Muscle layer of colon (tissue), 2 donors: ENCODE measurements at regions not wholly inside any gene's neighbourhood (a gene's known extent, or its start where the extent isn't known, plus 50 kb on each side); places are given as distances from the start of the nearest gene placed in this dataset.
A peak's percentile ranks its signal among the peaks of the same experiment; 100 is the strongest.

ENCODE experiments used
- H3K27ac ChIP-seq: one replicate; pipeline ENCODE4 v1.7.0; 2013; ENCODE audit warnings: low read depth, mild to moderate bottlenecking, low read length, moderate library complexity
- H3K27me3 ChIP-seq, 2 donors: one replicate each; pipeline ENCODE4 v1.7.0; 2013; ENCODE audit warnings: low read length in 2 of 2, mild to moderate bottlenecking in 2 of 2; ENCODE audit not compliant: insufficient read depth in 2 of 2, control insufficient read depth in 1 of 2
- H3K36me3 ChIP-seq: one replicate; pipeline ENCODE4 v1.7.0; 2013; ENCODE audit warnings: mild to moderate bottlenecking, low read length; ENCODE audit not compliant: insufficient read depth
- H3K4me1 ChIP-seq: one replicate; pipeline ENCODE4 v1.7.0; 2013; ENCODE audit warnings: mild to moderate bottlenecking, low read length; ENCODE audit not compliant: insufficient read depth
- H3K4me3 ChIP-seq, 2 donors: one replicate each; pipeline ENCODE4 v1.7.0; 2013; ENCODE audit warnings: low read length in 2 of 2, low read depth in 1 of 2, mild to moderate bottlenecking in 1 of 2, moderate library complexity in 1 of 2
- H3K9ac ChIP-seq: one replicate; pipeline ENCODE4 v1.7.0; 2013; ENCODE audit warnings: low read length
- H3K9me3 ChIP-seq: one replicate; pipeline ENCODE4 v1.7.0; 2013; ENCODE audit warnings: mild to moderate bottlenecking, low read length
- donor health status: abdominal sarcoma.
- donor health status: Adenocarcinoma of cecum.

- peaks cover 25% of the 10 kb centered on the region for H3K4me1 ChIP-seq
- H3K9me3 ChIP-seq = no peaks in the 10 kb centered on the region
- H3K4me3 ChIP-seq = no peak overlapping the region
- no peaks in the 10 kb centered on the region for H3K27me3 ChIP-seq
- no peaks in the 10 kb centered on the region for H3K36me3 ChIP-seq
- no peak overlapping the region for H3K9ac ChIP-seq
- peak overlapping the region; percentile 21 for H3K27ac ChIP-seq
These were observed 368.8 kb downstream of the GASK1B start for GRCh38 chr4:157803845-157804521.

- Histone ChIP-seq H3K9me3 (no peaks in the 10 kb centered on the region), H3K4me1 (peaks cover 22% of the 10 kb centered on the region), H3K27ac (no peak overlapping the region), H3K27me3 (no peaks in the 10 kb centered on the region), H3K9ac (no peak overlapping the region), H3K36me3 (no peaks in the 10 kb centered on the region), H3K4me3 (no peak overlapping the region)
These were observed 369.4 kb downstream of the GASK1B start for GRCh38 chr4:157803421-157803820.

- Histone ChIP-seq H3K9ac (no peak overlapping the region), H3K27ac (no peak overlapping the region), H3K4me1 (no peaks in the 10 kb centered on the region), H3K27me3 (no peaks in the 10 kb centered on the region), H3K9me3 (no peaks in the 10 kb centered on the region), H3K36me3 (no peaks in the 10 kb centered on the region), H3K4me3 (no peak overlapping the region)
These were observed 377.3 kb downstream of the GASK1B start for GRCh38 chr4:157795495-157795894.

DNA sequence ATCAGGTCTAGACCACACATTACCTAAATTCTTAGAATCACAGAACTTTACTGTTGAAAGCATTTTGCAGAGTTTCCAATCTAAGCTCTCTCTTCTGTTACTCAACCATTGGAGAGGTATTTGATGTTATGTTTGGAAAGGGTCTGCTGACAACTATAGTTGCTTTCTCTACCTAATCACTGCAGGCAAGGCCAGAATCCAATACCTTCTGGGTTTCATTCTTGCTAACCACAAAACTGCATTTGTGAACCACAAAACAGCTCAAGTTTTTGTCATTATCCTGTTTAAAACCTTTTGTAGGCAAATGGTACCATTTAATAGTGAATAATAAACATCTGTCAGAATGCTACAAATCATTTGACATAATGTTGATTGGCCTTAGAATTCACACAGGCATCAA lies 380.1 kb downstream of the GASK1B start:
- Histone ChIP-seq H3K27me3 (no peaks in the 10 kb centered on the region), H3K4me1 (no peaks in the 10 kb centered on the region), H3K36me3 (no peaks in the 10 kb centered on the region), H3K9me3 (no peaks in the 10 kb centered on the region), H3K9ac (no peak overlapping the region), H3K4me3 (no peak overlapping the region), H3K27ac (no peak overlapping the region)

- Histone ChIP-seq H3K9ac (no peak overlapping the region), H3K9me3 (no peaks in the 10 kb centered on the region), H3K27ac (no peak overlapping the region), H3K36me3 (no peaks in the 10 kb centered on the region), H3K27me3 (no peaks in the 10 kb centered on the region), H3K4me1 (no peaks in the 10 kb centered on the region), H3K4me3 (no peak overlapping the region)
These were observed 381.6 kb downstream of the GASK1B start for GRCh38 chr4:157791236-157791635.

GRCh38 chr4:157787618-157788017 lies 385.2 kb downstream of the GASK1B start:
- Histone ChIP-seq H3K36me3 (no peaks in the 10 kb centered on the region), H3K9ac (no peak overlapping the region), H3K27me3 (no peaks in the 10 kb centered on the region), H3K27ac (no peak overlapping the region), H3K4me1 (no peaks in the 10 kb centered on the region), H3K4me3 (no peak overlapping the region), H3K9me3 (no peaks in the 10 kb centered on the region)

- Histone ChIP-seq H3K27me3 (no peaks in the 10 kb centered on the region), H3K9me3 (no peaks in the 10 kb centered on the region), H3K4me3 (no peak overlapping the region), H3K36me3 (no peaks in the 10 kb centered on the region), H3K4me1 (no peaks in the 10 kb centered on the region), H3K9ac (no peak overlapping the region), H3K27ac (no peak overlapping the region)
These were observed 391.5 kb downstream of the GASK1B start for GRCh38 chr4:157781361-157781760.

DNA sequence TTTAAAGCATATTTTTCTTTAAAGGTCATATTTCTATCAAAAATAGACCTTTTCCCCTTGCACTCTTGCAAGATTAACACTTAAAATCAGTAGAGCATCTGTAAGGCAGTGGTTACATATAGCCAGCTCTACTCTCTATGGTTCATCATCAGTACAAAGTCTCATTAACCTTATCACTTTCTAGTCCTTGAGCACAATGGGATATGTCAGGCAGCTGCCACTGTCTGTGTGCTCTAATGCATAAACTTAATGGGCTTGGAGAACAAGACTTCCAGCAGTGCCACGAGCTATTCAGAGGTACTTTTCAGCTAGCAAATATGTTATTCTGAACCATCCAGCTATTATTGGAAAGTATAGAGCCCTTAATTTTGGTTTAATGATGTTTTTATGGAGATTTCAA lies 393.7 kb downstream of the GASK1B start:
- Histone ChIP-seq H3K27ac (no peak overlapping the region), H3K36me3 (no peaks in the 10 kb centered on the region), H3K9ac (no peak overlapping the region), H3K4me3 (no peak overlapping the region), H3K27me3 (no peaks in the 10 kb centered on the region), H3K4me1 (no peaks in the 10 kb centered on the region), H3K9me3 (no peaks in the 10 kb centered on the region)

DNA sequence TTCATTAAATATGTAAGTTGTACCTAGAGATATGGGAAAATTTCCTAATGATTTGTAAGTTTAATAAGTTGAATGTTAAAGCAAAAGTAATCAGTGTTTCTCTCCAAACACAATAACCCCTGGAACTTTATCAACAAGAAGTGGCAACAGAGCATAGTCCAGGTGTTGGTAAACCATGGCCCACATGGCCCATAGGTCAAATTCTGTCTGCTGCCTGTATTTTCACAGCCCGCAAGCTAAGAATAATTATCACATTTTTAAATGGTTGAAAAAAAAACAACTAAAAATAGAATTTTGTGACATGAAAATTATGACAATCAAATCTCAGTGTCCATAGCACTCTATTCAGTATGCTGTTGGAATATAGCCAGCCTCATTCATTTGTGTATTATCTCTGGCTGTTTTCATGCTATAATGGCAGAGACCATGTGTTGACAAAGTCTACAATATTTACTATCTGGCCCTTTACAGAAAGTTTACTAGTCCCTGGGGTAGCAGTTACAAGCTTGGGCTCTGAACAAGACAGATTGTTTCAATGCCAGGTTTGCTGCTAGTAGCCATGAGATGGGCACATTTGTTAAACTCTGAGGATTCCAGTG lies 395.8 kb downstream of the GASK1B start:
- no peak overlapping the region for H3K4me3 ChIP-seq
- no peak overlapping the region for H3K9ac ChIP-seq
- no peaks in the 10 kb centered on the region for H3K36me3 ChIP-seq
- no peaks in the 10 kb centered on the region for H3K27me3 ChIP-seq
- no peak overlapping the region for H3K27ac ChIP-seq
- no peaks in the 10 kb centered on the region for H3K4me1 ChIP-seq
- H3K9me3 ChIP-seq = no peaks in the 10 kb centered on the region

DNA sequence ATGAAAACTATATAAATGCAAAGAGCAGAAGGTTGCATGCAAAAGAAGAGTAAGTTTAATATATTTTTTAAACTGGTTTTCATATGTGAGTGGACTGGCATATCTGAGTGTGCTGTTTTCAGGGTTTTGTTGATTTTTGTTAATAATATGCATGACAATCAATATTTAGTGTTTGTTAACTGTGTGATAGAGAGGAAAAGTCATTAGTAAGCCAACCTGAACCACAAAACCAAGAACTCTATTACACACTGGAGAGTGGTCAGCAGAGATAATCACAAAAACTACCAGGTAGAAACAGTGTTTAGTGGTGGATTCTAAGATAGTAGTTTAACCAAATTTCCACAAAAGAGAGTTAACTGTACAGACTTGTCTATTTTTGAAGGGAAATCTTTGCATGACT lies 396.9 kb downstream of the GASK1B start:
- H3K9ac ChIP-seq = no peak overlapping the region
- H3K4me1 ChIP-seq = no peaks in the 10 kb centered on the region
- no peak overlapping the region for H3K27ac ChIP-seq
- no peaks in the 10 kb centered on the region for H3K9me3 ChIP-seq
- no peaks in the 10 kb centered on the region for H3K27me3 ChIP-seq
- H3K4me3 ChIP-seq = no peak overlapping the region
- no peaks in the 10 kb centered on the region for H3K36me3 ChIP-seq

DNA sequence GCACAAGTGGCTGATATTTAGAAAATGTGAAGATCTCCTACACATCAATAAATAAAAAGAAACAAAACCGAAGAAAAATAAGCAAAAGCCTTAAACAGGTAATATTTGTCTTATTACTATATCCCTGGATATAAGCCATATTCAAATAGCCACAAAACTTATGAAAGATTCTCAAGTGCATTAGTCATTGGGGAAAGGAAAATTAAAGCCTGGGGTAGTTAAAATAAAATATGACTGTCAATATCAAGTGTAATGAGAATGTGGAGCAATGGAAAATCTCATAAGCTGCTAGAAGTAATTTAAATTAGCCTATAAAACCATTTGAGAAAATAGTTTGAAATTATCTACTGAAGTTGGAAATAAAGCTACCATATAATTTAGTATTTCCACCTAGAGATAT lies 399.9 kb downstream of the GASK1B start:
- Histone ChIP-seq H3K4me3 (no peak overlapping the region), H3K4me1 (no peaks in the 10 kb centered on the region), H3K27me3 (no peaks in the 10 kb centered on the region), H3K36me3 (no peaks in the 10 kb centered on the region), H3K9ac (no peak overlapping the region), H3K27ac (no peak overlapping the region), H3K9me3 (no peaks in the 10 kb centered on the region)

GRCh38 chr4:157768419-157768818 lies 404.4 kb downstream of the GASK1B start:
- no peak overlapping the region for H3K4me3 ChIP-seq
- H3K36me3 ChIP-seq = no peaks in the 10 kb centered on the region
- no peaks in the 10 kb centered on the region for H3K9me3 ChIP-seq
- no peak overlapping the region for H3K27ac ChIP-seq
- no peak overlapping the region for H3K9ac ChIP-seq
- H3K4me1 ChIP-seq = no peaks in the 10 kb centered on the region
- no peaks in the 10 kb centered on the region for H3K27me3 ChIP-seq
